H1 (cell line): ENCODE measurements at regions not wholly inside any gene's neighbourhood (a gene's known extent, or its start where the extent isn't known, plus 50 kb on each side); places are given as distances from the start of the nearest gene placed in this dataset.

ENCODE experiments used
- CTCF ChIA-PET: fragments of 300-600 bp; sonication (Branson Sonifier 250); formaldehyde crosslinking; loops from one replicate; lab custom pipeline; 2021; ENCODE audit not compliant: partially characterized antibody; lab: Charles Lee
- POLR2A ChIA-PET: fragments of 300-600 bp; sonication (Branson Sonifier 250); formaldehyde crosslinking; loops from one replicate; lab custom pipeline; 2021; ENCODE audit warnings: inconsistent platforms; ENCODE audit not compliant: partially characterized antibody; lab: Charles Lee
- DNase-seq, 2 experiments: peaks; one replicate each; pipeline versions ENCODE4 v3.0.0 to v3.0.0-alpha.2; 2010 to 2022; ENCODE audit warnings: low spot score in 2 of 2, low read depth in 1 of 2, mixed read lengths in 1 of 2
- FAIRE-seq: peaks from 2 replicates; lab custom pipeline; 2011; peaks lifted over from hg19 to GRCh38; lab: Jason Lieb, UNC
- H2AFZ ChIP-seq: 2 replicates; pipeline ENCODE4 v1.8.1; 2012; ENCODE audit warnings: low read length, inconsistent platforms
- H2AK5ac ChIP-seq: 2 replicates; pipeline ENCODE4 v1.6.1; 2013; ENCODE audit warnings: low read depth, low read length
- H2BK120ac ChIP-seq: replicated peaks from 2 replicates; pipeline ENCODE3; 2013; ENCODE audit warnings: low read depth, low read length, inconsistent platforms
- H2BK12ac ChIP-seq: 2 replicates; pipeline ENCODE4 v1.6.1; 2013; ENCODE audit warnings: low read depth, low read length
- H2BK15ac ChIP-seq: 2 replicates; pipeline ENCODE4 v1.6.1; 2013; ENCODE audit warnings: low read length
- H2BK20ac ChIP-seq: 2 replicates; pipeline ENCODE4 v1.6.1; 2013; ENCODE audit warnings: low read length
- H2BK5ac ChIP-seq: 2 replicates; pipeline ENCODE4 v1.6.1; 2013; ENCODE audit warnings: low read depth, low read length
- H3K14ac ChIP-seq: 2 replicates; pipeline ENCODE4 v1.6.1; 2013; ENCODE audit warnings: inconsistent platforms; ENCODE audit not compliant: insufficient read length
- H3K18ac ChIP-seq: 2 replicates; pipeline ENCODE4 v1.6.1; 2013; ENCODE audit warnings: low read length; ENCODE audit errors: extremely low read depth
- H3K23ac ChIP-seq: 2 replicates; pipeline ENCODE4 v1.6.1; 2013; ENCODE audit warnings: inconsistent platforms; ENCODE audit not compliant: insufficient read length
- H3K23me2 ChIP-seq: 2 replicates; pipeline ENCODE4 v1.6.1; 2013; ENCODE audit warnings: low read depth, low read length
- H3K27ac ChIP-seq: 2 replicates; pipeline ENCODE4 v1.6.1; 2011; ENCODE audit warnings: low read depth, low read length, inconsistent platforms
- H3K27me3 ChIP-seq, 4 experiments: replicated peaks in 1 of 4; 1 replicate in 1 of 4; 2 replicates in 3 of 4; pipeline versions ENCODE4 v1.6.1 to v1.8.1; 2011 to 2013; ENCODE audit warnings: low read length in 3 of 4, mild to moderate bottlenecking in 3 of 4, inconsistent platforms in 2 of 4, mixed read lengths in 2 of 4, moderate library complexity in 1 of 4; ENCODE audit not compliant: control insufficient read depth in 3 of 4, insufficient read depth in 3 of 4; ENCODE audit errors: extremely low read depth in 1 of 4
- H3K36me3 ChIP-seq, 4 experiments: 2 replicates each; pipeline versions ENCODE4 v1.6.1 to v1.8.1; 2011 to 2013; ENCODE audit warnings: mild to moderate bottlenecking in 4 of 4, low read length in 3 of 4, moderate library complexity in 2 of 4, control low read depth in 1 of 4, inconsistent platforms in 1 of 4; ENCODE audit not compliant: insufficient read depth in 4 of 4, control insufficient read depth in 2 of 4
- H3K4ac ChIP-seq: replicated peaks from 2 replicates; pipeline ENCODE3; 2013; ENCODE audit warnings: low read length, low read depth, mixed read lengths, inconsistent platforms; ENCODE audit not compliant: insufficient read length
- H3K4me1 ChIP-seq, 4 experiments: replicated peaks in 1 of 4; 1 replicate in 1 of 4; 2 replicates in 3 of 4; pipeline versions ENCODE4 v1.6.1 to v1.8.1; 2011 to 2013; ENCODE audit warnings: low read length in 3 of 4, inconsistent platforms in 2 of 4, mixed read lengths in 1 of 4; ENCODE audit not compliant: insufficient read depth in 4 of 4, control insufficient read depth in 3 of 4
- H3K4me2 ChIP-seq, 2 experiments: 2 replicates each; pipeline versions ENCODE4 v1.6.1 to v1.8.1; 2011 to 2013; ENCODE audit warnings: low read depth in 2 of 2, low read length in 2 of 2, control low read depth in 1 of 2, inconsistent platforms in 1 of 2, mild to moderate bottlenecking in 1 of 2; ENCODE audit not compliant: insufficient read depth in 1 of 2
- H3K4me3 ChIP-seq, 4 experiments: fragments of 200-600, 300-600 bp in 1 of 4; sonication (generic), shearing (Covaris generic), sonication (Bioruptor Twin) in 1 of 4; 2 replicates each; pipeline versions ENCODE4 v1.5.1 to v1.8.1; 2011 to 2016; ENCODE audit warnings: low read length in 4 of 4, low read depth in 3 of 4, control low read depth in 2 of 4, inconsistent platforms in 2 of 4, mild to moderate bottlenecking in 2 of 4, mixed read lengths in 1 of 4, moderate library complexity in 1 of 4; ENCODE audit not compliant: insufficient read depth in 2 of 4; ENCODE audit errors: extremely low read depth in 1 of 4
- H3K56ac ChIP-seq: replicated peaks from 2 replicates; pipeline ENCODE3; 2013; ENCODE audit warnings: low read depth, mild to moderate bottlenecking, mixed read lengths, low read length, inconsistent platforms; ENCODE audit not compliant: insufficient read length
- H3K79me1 ChIP-seq: 2 replicates; pipeline ENCODE4 v1.6.1; 2013; ENCODE audit warnings: low read depth, low read length, control low read depth
- H3K79me2 ChIP-seq, 2 experiments: 2 replicates each; pipeline versions ENCODE4 v1.6.1 to v1.8.1; 2012 to 2013; ENCODE audit warnings: low read length in 2 of 2, mild to moderate bottlenecking in 2 of 2, inconsistent platforms in 1 of 2; ENCODE audit not compliant: insufficient read depth in 2 of 2, control insufficient read depth in 1 of 2
- H3K9ac ChIP-seq, 4 experiments: replicated peaks in 1 of 4; 1 replicate in 1 of 4; 2 replicates in 3 of 4; pipeline versions ENCODE4 v1.6.1 to v1.8.1; 2011 to 2013; ENCODE audit warnings: low read depth in 3 of 4, low read length in 3 of 4, control low read depth in 2 of 4, mild to moderate bottlenecking in 2 of 4, moderate library complexity in 2 of 4, inconsistent platforms in 1 of 4; ENCODE audit errors: extremely low read depth in 1 of 4
- H3K9me3 ChIP-seq, 2 experiments: 2 replicates each; pipeline versions ENCODE4 v1.6.1 to v1.8.1; 2012 to 2013; ENCODE audit warnings: mild to moderate bottlenecking in 2 of 2, moderate library complexity in 2 of 2, control low read depth in 1 of 2, inconsistent platforms in 1 of 2, low read depth in 1 of 2, low read length in 1 of 2, mixed read lengths in 1 of 2; ENCODE audit not compliant: insufficient read depth in 2 of 2
- H4K20me1 ChIP-seq, 2 experiments: replicated peaks in 1 of 2; 2 replicates each; pipeline versions ENCODE3 to v1.8.1; 2011 to 2013; ENCODE audit warnings: inconsistent platforms in 2 of 2, low read length in 2 of 2, mild to moderate bottlenecking in 1 of 2; ENCODE audit not compliant: insufficient read depth in 2 of 2, control insufficient read depth in 1 of 2
- H4K5ac ChIP-seq: 2 replicates; pipeline ENCODE4 v1.6.1; 2013; ENCODE audit warnings: low read length, low read depth, mixed read lengths, inconsistent platforms; ENCODE audit not compliant: insufficient read length
- H4K8ac ChIP-seq: 2 replicates; pipeline ENCODE4 v1.8.0; 2013; ENCODE audit warnings: mild to moderate bottlenecking, moderate library complexity, low read length, inconsistent platforms; ENCODE audit not compliant: insufficient read depth; ENCODE audit errors: extremely low read depth
- H4K91ac ChIP-seq: replicated peaks from 2 replicates; pipeline ENCODE3; 2013; ENCODE audit warnings: low read length, mixed read lengths, inconsistent platforms; ENCODE audit not compliant: insufficient read length
- BRCA1 ChIP-seq: IDR thresholded peaks from 2 replicates; pipeline ENCODE4 v1.6.1; 2012; ENCODE audit warnings: low read depth, low read length, improper control_type of control experiment
- NANOG ChIP-seq: IDR thresholded peaks from 2 replicates; pipeline ENCODE4 v1.6.1; 2011; ENCODE audit warnings: low read length, low read depth, mild to moderate bottlenecking, inconsistent platforms; ENCODE audit not compliant: insufficient read depth, poor library complexity, severe bottlenecking
- POLR2AphosphoS5 ChIP-seq: IDR thresholded peaks from 2 replicates; pipeline ENCODE4 v1.6.1; 2011; ENCODE audit warnings: low read depth, low read length
- WGBS, 2 experiments: shearing (Covaris generic) in 1 of 2; methylation state at CpG; one replicate each; pipeline versions ENCODE4 v1.1.6 to v1.1.7; 2013 to 2015; ENCODE audit warnings: low lambda C conversion rate in 2 of 2, mixed read lengths in 2 of 2, inconsistent platforms in 1 of 2, low coverage in 1 of 2, missing lambda C conversion rate in 1 of 2; ENCODE audit not compliant: insufficient replicate concordance in 2 of 2, insufficient coverage in 1 of 2, insufficient read length in 1 of 2; ENCODE audit errors: extremely low coverage in 1 of 2, missing lambda C conversion rate in 1 of 2; 5-methylcytosine and 5-hydroxymethylcytosine counted together

- no peaks in the 10 kb centered on the region for H3K23me2 ChIP-seq
- no peak overlapping the region for H3K4me2 ChIP-seq
- no peak overlapping the region for H2BK5ac ChIP-seq
- H3K4me3 ChIP-seq, result no peak overlapping the region
- H4K8ac ChIP-seq, result no peak overlapping the region
- H3K56ac ChIP-seq, result no peak overlapping the region
- H3K23ac ChIP-seq, result no peak overlapping the region
- H2BK12ac ChIP-seq, result no peak overlapping the region
- H3K4me1 ChIP-seq, result no peaks in the 10 kb centered on the region
- no peaks in the 10 kb centered on the region for H4K20me1 ChIP-seq
- TF ChIP-seq NANOG (no peak), POLR2AphosphoS5 (no peak), BRCA1 (no peak)
- no peak overlapping the region for H4K5ac ChIP-seq
- H3K14ac ChIP-seq, result no peak overlapping the region
- H3K27ac ChIP-seq, result no peak overlapping the region
- H3K79me1 ChIP-seq, result no peaks in the 10 kb centered on the region
- no peak for FAIRE-seq
- no peak overlapping the region for H3K18ac ChIP-seq
- no peak overlapping the region for H2AFZ ChIP-seq
- H2AK5ac ChIP-seq, result no peak overlapping the region
- DNase-seq, result no peak
- H3K9me3 ChIP-seq, result no peaks in the 10 kb centered on the region
- H2BK20ac ChIP-seq, result no peak overlapping the region
- H3K4ac ChIP-seq, result no peak overlapping the region
- H3K27me3 ChIP-seq, result no peaks in the 10 kb centered on the region
- no peaks in the 10 kb centered on the region for H3K36me3 ChIP-seq
- H4K91ac ChIP-seq, result no peak overlapping the region
- H2BK120ac ChIP-seq, result no peak overlapping the region
- WGBS, 2 experiments, result 68% methylated on average over 1 of the region's 1 CpG; no CpG with 5 or more reads in 1 of the 2 experiments
- H3K79me2 ChIP-seq, result no peaks in the 10 kb centered on the region
- ChIA-PET POLR2A (no interaction called here), CTCF (interaction anchor here (1.0 to 1.6 kb wide), 3 partner anchors 9 to 16 kb away, joined by 3 to 8 read pairs (median 3); no protein-coding TSS in a partner anchor)
- H3K9ac ChIP-seq, result no peak overlapping the region
- H2BK15ac ChIP-seq, result no peak overlapping the region
Observed at GRCh38 chrX:15127010-15127409, 142.9 kb downstream of the ASB9 start.
